Activated B cell treated with CpG ODN at 0.5 μM for 24 hours (primary cell): ENCODE measurements at regions not wholly inside any gene's neighbourhood (a gene's known extent, or its start where the extent isn't known, plus 50 kb on each side); places are given as distances from the start of the nearest gene placed in this dataset.

ENCODE experiments used
- ATAC-seq: fragments of 200-7000 bp; cut with Tn5 transposase; one replicate; pipeline ENCODE4 v1.10.0; 2021; ENCODE audit warnings: low read depth, mild to moderate bottlenecking, moderate library complexity
- CTCF ChIA-PET: fragments of 350-600 bp; sonication (Branson Sonifier 250); formaldehyde crosslinking; loops from one replicate; lab custom pipeline; 2021; ENCODE audit warnings: antibody characterized with exemption; lab: Charles Lee
- POLR2A ChIA-PET: fragments of 350-600 bp; sonication (Branson Sonifier 250); formaldehyde crosslinking; loops from one replicate; lab custom pipeline; 2021; ENCODE audit warnings: antibody characterized with exemption; lab: Charles Lee
- DNase-seq: peaks from one replicate; pipeline ENCODE4 v3.0.0; 2022
- H3K27ac Mint-ChIP-seq: one replicate; pipeline ENCODE4 v1.8.0; 2020; ENCODE audit warnings: mixed read lengths
- H3K27me3 Mint-ChIP-seq: one replicate; pipeline ENCODE4 v1.8.0; 2021; ENCODE audit warnings: mixed read lengths
- H3K36me3 Mint-ChIP-seq: one replicate; pipeline ENCODE4 v1.8.0; 2021; ENCODE audit warnings: low read depth, mixed read lengths
- H3K4me1 Mint-ChIP-seq: one replicate; pipeline ENCODE4 v1.8.0; 2021; ENCODE audit warnings: mixed read lengths
- H3K4me3 Mint-ChIP-seq: one replicate; pipeline ENCODE4 v1.8.0; 2020; ENCODE audit warnings: mild to moderate bottlenecking, mixed read lengths
- H3K9me3 Mint-ChIP-seq: one replicate; pipeline ENCODE4 v1.8.0; 2020; ENCODE audit warnings: mixed read lengths
- intact Hi-C: fragments of 100-400 bp; cut with micrococcal nuclease; formaldehyde crosslinking; loops from one replicate; pipeline ENCODE4 v1.15.1; 2024
- TF ChIP-seq, protein P1 (sequence below): fragments of 200-600 bp; IDR thresholded peaks from one replicate; pipeline ENCODE4 v1.8.0; 2022; ENCODE audit warnings: antibody characterized with exemption, mild to moderate bottlenecking

DNA sequence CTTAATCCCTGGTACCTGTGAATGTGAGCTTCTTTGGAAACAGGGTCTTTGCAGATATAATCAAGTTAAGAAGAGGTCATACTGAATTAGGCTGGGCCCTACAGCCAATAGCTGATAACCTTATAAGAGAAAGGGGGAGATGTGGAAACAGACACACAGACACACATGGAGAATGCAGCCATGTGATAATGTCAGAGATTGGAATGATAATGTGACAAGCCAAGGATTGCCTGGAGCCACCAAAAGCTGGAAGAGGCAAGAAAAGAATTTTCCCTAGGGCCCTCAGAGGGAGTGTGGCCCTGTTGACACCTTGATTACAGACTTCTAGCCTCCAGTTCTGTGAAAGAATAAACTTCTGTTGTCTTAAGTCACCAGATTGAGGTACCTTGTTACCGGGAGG, 114.5 kb upstream of the SOD1 start:
- Mint-ChIP-seq H3K27me3 (no peaks in the 10 kb centered on the region), H3K4me1 (no peaks in the 10 kb centered on the region), H3K9me3 (no peaks in the 10 kb centered on the region), H3K36me3 (no peaks in the 10 kb centered on the region), H3K4me3 (no peak overlapping the region), H3K27ac (no peak overlapping the region)
- ATAC-seq (no peak), DNase-seq (no peak)
- TF ChIP-seq, protein P1, sequence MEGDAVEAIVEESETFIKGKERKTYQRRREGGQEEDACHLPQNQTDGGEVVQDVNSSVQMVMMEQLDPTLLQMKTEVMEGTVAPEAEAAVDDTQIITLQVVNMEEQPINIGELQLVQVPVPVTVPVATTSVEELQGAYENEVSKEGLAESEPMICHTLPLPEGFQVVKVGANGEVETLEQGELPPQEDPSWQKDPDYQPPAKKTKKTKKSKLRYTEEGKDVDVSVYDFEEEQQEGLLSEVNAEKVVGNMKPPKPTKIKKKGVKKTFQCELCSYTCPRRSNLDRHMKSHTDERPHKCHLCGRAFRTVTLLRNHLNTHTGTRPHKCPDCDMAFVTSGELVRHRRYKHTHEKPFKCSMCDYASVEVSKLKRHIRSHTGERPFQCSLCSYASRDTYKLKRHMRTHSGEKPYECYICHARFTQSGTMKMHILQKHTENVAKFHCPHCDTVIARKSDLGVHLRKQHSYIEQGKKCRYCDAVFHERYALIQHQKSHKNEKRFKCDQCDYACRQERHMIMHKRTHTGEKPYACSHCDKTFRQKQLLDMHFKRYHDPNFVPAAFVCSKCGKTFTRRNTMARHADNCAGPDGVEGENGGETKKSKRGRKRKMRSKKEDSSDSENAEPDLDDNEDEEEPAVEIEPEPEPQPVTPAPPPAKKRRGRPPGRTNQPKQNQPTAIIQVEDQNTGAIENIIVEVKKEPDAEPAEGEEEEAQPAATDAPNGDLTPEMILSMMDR: no peak
- ChIA-PET CTCF (no interaction called here), POLR2A (no interaction called here)
- intact Hi-C loops: no loop called here

DNA sequence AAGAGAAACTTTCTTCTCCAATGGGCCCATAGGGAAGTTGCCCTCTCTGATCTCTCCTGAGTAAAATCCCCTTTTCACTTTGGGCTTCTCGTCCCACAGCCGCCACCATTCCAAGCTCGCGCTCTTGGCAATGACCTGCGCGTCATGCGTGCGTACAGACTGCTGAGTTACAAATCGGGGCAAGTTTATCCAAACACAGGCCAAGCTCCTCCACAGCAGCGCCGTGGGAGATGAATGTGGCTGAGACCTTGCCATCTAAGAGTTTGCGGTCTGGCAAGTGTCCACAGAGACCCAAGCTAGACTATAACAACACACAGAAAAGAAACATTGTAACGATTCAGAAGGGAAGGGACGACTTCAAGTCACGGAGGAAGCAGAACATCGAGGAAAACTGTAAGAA, 116.3 kb upstream of the SOD1 start:
- no peaks in the 10 kb centered on the region for H3K4me1 Mint-ChIP-seq
- DNase-seq: no peak
- ChIA-PET POLR2A (no interaction called here), CTCF (no interaction called here)
- intact Hi-C loops: no loop called here
- no peak overlapping the region for H3K4me3 Mint-ChIP-seq
- TF ChIP-seq, protein P1: no peak
- H3K36me3 Mint-ChIP-seq: no peaks in the 10 kb centered on the region
- no peak overlapping the region for H3K27ac Mint-ChIP-seq
- no peaks in the 10 kb centered on the region for H3K9me3 Mint-ChIP-seq
- no peak for ATAC-seq
- no peaks in the 10 kb centered on the region for H3K27me3 Mint-ChIP-seq

DNA sequence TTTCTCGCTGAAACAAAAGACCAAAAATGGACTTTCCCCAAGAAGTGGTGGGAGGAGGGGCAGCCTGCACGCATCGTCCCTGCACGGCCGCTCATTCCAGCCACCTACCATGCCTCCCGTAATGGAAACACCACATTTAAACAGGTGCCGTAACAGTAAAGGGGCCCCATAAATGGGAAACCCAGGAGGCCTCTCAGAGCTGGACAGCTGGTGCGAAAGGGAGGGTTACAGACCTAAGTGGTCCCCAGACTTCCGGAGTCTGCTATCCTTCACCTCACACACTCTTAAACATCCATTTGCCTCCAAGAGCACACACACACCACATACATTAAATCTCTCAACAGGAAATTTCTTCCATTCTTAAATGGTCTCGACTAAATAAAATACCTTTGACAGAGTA, 120.7 kb upstream of the SOD1 start:
- CTCF ChIA-PET: no interaction called here
- DNase-seq: no peak
- POLR2A ChIA-PET: no interaction called here
- no peak overlapping the region for H3K27ac Mint-ChIP-seq
- ATAC-seq: no peak
- no peaks in the 10 kb centered on the region for H3K27me3 Mint-ChIP-seq
- no peaks in the 10 kb centered on the region for H3K36me3 Mint-ChIP-seq
- no peaks in the 10 kb centered on the region for H3K9me3 Mint-ChIP-seq
- TF ChIP-seq, protein P1: no peak
- no peaks in the 10 kb centered on the region for H3K4me1 Mint-ChIP-seq
- intact Hi-C loops: no loop called here
- H3K4me3 Mint-ChIP-seq: no peak overlapping the region

DNA sequence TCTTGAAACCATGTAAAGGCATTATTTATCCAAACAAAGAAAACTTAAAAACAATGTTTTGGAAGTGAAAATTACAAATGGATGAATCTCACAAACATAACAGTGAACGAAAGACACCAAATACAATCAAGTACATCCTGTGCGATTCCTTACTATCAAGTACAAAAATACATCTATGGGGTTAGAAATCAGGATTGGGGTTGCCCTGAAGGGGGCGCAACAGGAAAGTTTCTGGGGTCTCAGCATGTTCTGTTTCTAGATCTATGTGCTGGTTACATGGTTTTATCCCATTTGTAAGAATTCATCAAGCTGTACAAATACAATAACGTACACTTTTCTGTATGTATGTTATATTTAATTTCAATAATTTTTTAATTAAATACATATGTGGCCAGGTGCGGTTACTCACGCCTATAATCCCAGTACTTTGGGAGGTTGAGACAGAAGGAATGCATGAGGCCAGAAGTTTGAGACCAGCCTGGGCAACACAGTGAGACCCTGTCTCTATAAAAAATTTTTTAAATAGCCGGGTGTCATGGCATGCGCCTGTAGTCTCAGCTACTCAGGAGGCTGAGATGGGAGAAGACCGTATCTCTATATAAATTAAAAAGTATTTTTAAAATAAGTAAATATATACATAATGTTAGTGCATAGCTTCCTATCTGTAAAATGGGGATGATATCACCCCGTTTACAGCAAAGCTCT, 121.5 kb upstream of the SOD1 start:
- H3K27me3 Mint-ChIP-seq: no peaks in the 10 kb centered on the region
- no peaks in the 10 kb centered on the region for H3K9me3 Mint-ChIP-seq
- TF ChIP-seq, protein P1: no peak
- ChIA-PET CTCF (no interaction called here), POLR2A (no interaction called here)
- ATAC-seq (no peak), DNase-seq (no peak)
- no peaks in the 10 kb centered on the region for H3K36me3 Mint-ChIP-seq
- H3K4me1 Mint-ChIP-seq: no peaks in the 10 kb centered on the region
- H3K4me3 Mint-ChIP-seq: no peak overlapping the region
- intact Hi-C loops: no loop called here
- H3K27ac Mint-ChIP-seq: no peak overlapping the region

DNA sequence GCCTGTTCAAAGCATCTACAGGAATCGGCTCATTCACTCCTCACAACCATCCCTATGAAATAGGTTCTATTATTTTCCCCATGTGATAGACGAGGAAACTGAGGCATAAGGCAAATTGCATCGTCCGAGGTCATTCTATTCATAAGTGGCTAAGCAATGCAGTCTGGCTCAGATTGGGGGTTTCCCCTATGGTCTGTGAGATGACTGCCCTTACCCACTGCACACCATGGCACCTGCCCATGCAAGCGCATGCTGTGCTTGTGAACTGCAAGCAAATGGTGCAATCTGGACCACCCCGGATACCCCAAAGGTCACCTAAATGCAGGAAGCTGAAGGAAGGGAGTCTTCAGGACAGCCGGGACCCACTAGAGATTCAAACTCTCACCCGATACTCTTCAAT, 123.4 kb upstream of the SOD1 start:
- ChIA-PET POLR2A (no interaction called here), CTCF (no interaction called here)
- H3K4me1 Mint-ChIP-seq: no peaks in the 10 kb centered on the region
- intact Hi-C loops: no loop called here
- H3K9me3 Mint-ChIP-seq: no peaks in the 10 kb centered on the region
- no peaks in the 10 kb centered on the region for H3K36me3 Mint-ChIP-seq
- no peaks in the 10 kb centered on the region for H3K27me3 Mint-ChIP-seq
- no peak overlapping the region for H3K27ac Mint-ChIP-seq
- DNase-seq (no peak), ATAC-seq (no peak)
- TF ChIP-seq, protein P1: no peak
- H3K4me3 Mint-ChIP-seq: no peak overlapping the region
